ENCODE measurements at regions not wholly inside any gene's neighbourhood (a gene's known extent, or its start where the extent isn't known, plus 50 kb on each side); places are given as distances from the start of the nearest gene placed in this dataset.
"Not testable (repeated sequence)": the region's sequence is repeated elsewhere in the genome, so short reads cannot be mapped to it uniquely, and the experiment has no call there.

DNA sequence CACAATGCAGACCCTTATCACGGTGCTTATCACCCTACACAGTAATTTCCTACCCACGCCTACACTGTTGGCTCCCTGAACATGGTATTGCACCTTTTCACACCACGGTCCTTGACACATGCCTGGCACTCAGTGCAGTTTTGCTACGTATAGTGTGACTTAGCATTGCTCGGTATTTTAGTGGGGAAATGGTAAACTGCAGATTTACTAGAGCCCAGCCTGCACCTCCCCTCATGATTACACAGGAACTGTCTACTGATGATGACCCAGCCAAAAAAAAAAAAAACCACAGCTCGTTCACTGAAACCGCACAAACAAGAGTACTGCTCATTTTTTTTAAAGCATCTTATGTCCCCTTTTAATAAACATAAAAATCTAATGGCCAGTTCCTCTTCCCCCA is 124.2 kb upstream of the ZNF746 start:
- intact Hi-C loops (cut with micrococcal nuclease), result no loop called here
- H3K4me3 Mint-ChIP-seq, result peak overlapping the region; percentile 95
- H3K9me3 Mint-ChIP-seq, result no peaks in the 10 kb centered on the region
- H3K27me3 Mint-ChIP-seq, result no peaks in the 10 kb centered on the region
- H3K4me1 Mint-ChIP-seq (ENCODE audit: low read depth), result peaks cover 37% of the 10 kb centered on the region
- peaks cover 66% of the 10 kb centered on the region for H3K36me3 Mint-ChIP-seq (ENCODE audit: low read depth)
- H3K27ac Mint-ChIP-seq, result peak overlapping the region; percentile 93

DNA sequence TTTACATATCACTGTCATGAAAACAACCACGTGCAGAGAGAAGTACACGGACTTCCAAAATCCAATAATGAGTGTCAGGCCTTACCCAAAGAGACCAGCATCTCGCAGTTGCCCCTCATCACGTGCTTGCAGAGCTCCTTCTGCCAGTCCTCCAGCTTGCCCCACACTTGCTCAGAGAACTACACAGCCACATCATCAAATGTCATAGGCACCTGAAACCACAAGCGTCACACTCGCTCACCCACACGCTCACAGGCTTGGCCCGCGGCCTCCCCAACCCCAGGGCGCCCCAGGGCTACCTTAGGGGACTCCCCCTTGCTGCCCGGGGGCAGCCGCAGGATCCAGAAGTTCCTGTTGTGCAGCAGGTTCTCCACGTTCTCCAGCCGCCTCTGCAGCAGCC is 123.4 kb upstream of the ZNF746 start:
- Mint-ChIP-seq H3K4me3 (no peak overlapping the region), H3K27me3 (no peaks in the 10 kb centered on the region), H3K27ac (no peak overlapping the region), H3K36me3 (ENCODE audit: low read depth) (peaks cover 74% of the 10 kb centered on the region), H3K9me3 (no peaks in the 10 kb centered on the region), H3K4me1 (ENCODE audit: low read depth) (peaks cover 43% of the 10 kb centered on the region)
- intact Hi-C loops (cut with micrococcal nuclease), result no loop called here

DNA sequence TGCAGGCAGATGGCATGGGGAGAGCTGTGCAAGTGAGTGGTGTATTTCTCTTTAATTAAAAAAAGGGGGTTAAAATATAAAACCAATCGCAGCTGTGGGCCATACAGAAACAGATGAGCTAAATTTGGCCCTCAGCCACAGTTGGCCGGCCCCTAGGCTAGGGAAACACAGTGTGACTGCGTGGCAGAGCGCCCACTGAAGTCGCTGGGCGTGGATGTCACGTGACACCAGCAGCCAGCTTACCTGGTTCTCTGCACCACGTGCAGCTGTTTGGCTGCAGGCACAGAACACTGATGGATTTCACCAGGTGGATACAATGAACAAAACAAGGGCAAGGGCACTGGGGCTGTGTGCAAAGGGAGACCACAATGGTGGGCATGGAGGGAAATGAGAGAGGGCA is 119.3 kb upstream of the ZNF746 start:
- Mint-ChIP-seq H3K9me3 (no peaks in the 10 kb centered on the region), H3K27ac (no peak overlapping the region), H3K27me3 (no peaks in the 10 kb centered on the region), H3K4me3 (no peak overlapping the region), H3K4me1 (ENCODE audit: low read depth) (peaks cover 19% of the 10 kb centered on the region), H3K36me3 (ENCODE audit: low read depth) (peaks cover 99% of the 10 kb centered on the region)
- intact Hi-C loops (cut with micrococcal nuclease), result no loop called here

DNA sequence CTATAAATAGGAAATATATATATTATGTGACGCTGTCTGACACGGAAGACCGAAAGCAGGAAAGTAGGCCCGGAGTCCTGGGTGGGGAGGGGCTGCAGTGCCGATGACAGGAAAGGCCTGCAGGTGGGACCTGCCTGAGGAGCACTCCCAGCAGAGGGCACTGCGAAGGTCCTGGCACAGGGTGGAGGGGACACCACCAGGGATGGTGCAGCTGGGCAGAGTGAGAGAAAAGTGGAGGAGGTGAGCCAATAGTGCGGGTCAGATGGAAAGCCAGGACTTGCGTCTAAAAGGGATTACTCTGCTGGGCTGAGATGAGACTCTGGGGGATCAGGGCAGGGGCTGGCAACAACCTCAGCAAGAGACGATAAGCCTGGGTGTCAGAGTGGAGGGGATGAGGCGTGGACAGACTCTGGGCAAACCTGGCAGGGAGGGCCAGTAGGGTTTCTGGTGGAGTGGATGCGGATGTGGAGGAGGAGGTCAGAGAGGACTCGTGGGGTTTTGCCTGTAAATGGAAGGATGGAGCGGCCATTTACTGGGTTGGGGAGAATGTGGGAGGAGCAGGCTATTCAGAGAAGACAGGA is 118.2 kb upstream of the ZNF746 start:
- H3K27me3 Mint-ChIP-seq, result no peaks in the 10 kb centered on the region
- no peak overlapping the region for H3K4me3 Mint-ChIP-seq
- peaks cover 8% of the 10 kb centered on the region for H3K4me1 Mint-ChIP-seq (ENCODE audit: low read depth)
- H3K36me3 Mint-ChIP-seq (ENCODE audit: low read depth), result peaks cover 100% of the 10 kb centered on the region
- no peaks in the 10 kb centered on the region for H3K9me3 Mint-ChIP-seq
- intact Hi-C loops (cut with micrococcal nuclease), result no loop called here
- no peak overlapping the region for H3K27ac Mint-ChIP-seq

DNA sequence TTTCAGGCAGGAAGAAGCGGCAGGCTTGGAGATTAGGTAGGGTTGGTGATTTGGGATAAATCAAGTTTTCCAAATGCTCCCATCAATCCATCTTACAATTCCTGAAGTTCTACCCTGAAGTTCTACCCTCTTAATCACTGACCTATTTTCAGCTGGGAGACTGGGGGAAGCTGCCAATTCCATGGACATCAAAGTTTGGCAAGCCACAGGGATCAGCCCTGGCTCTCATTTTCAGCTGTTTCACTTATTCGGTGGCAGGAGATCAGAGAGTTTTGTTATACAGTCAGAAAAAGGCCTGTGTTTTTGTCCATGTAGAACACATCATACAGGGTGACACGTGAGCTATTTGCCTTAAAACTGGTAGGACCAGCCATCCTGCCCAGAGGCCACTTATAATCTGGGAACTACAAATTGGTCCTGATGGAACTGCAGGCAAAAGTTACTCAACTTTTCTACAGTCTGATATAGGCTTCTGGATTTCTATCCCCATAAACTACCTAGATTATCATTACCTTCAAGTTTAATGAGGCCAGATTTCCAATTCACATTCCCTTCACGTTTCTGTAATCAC is 112.9 kb upstream of the ZNF746 start:
- peaks cover 97% of the 10 kb centered on the region for H3K36me3 Mint-ChIP-seq (ENCODE audit: low read depth)
- intact Hi-C loops (cut with micrococcal nuclease), result no loop called here
- peaks cover 6% of the 10 kb centered on the region for H3K4me1 Mint-ChIP-seq (ENCODE audit: low read depth)
- peaks cover 2% of the 10 kb centered on the region for H3K27me3 Mint-ChIP-seq
- H3K27ac Mint-ChIP-seq, result no peak overlapping the region
- H3K4me3 Mint-ChIP-seq, result no peak overlapping the region
- H3K9me3 Mint-ChIP-seq, result no peaks in the 10 kb centered on the region

DNA sequence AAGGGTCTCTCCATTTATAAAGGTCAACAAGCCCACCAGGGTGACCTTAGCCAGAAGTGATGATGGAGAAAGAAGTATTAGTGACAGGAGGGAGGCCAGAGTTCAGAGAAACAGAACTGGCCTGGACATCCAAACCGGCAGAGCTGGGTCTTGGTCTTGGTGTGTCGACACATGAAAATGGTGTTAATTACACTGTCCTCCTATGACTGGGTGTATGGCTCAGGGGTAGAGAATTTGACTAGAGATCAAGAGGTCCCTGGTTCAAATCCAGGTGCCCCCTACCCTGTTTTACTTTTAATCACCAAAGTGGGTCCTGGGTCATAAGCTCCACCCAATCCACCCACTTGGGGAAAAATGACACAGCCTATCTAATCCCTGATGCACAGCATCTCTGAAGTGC is 110.6 kb upstream of the ZNF746 start:
- Mint-ChIP-seq H3K27me3 (peaks cover 2% of the 10 kb centered on the region), H3K36me3 (ENCODE audit: low read depth) (peaks cover 85% of the 10 kb centered on the region), H3K4me1 (ENCODE audit: low read depth) (peaks cover 7% of the 10 kb centered on the region), H3K4me3 (no peak overlapping the region), H3K9me3 (no peaks in the 10 kb centered on the region), H3K27ac (no peak overlapping the region)
- intact Hi-C loops (cut with micrococcal nuclease), result no loop called here

DNA sequence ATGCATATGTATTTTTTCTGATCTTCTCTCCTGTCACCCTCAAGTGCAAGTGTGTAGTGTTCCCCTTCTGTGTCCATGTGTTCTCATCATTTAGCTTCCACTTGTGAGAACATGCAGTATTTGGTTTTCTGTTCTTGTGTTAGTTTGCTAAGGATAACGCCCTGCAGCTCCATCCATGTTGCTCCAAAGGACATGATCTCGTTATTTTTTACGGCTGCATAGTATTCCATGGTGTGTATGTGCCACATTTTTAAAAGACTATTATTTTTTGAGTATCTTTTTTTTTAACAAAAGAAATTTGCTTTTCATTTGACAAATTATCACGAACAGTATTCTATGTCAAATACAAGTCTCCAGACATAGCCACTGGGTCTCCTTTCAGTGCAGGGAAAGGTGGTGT is 110.1 kb upstream of the ZNF746 start:
- peaks cover 85% of the 10 kb centered on the region for H3K36me3 Mint-ChIP-seq (ENCODE audit: low read depth)
- H3K4me3 Mint-ChIP-seq, result no peak overlapping the region
- peaks cover 7% of the 10 kb centered on the region for H3K4me1 Mint-ChIP-seq (ENCODE audit: low read depth)
- H3K27me3 Mint-ChIP-seq, result peaks cover 2% of the 10 kb centered on the region
- intact Hi-C loops (cut with micrococcal nuclease), result no loop called here
- H3K9me3 Mint-ChIP-seq, result no peaks in the 10 kb centered on the region
- no peak overlapping the region for H3K27ac Mint-ChIP-seq

DNA sequence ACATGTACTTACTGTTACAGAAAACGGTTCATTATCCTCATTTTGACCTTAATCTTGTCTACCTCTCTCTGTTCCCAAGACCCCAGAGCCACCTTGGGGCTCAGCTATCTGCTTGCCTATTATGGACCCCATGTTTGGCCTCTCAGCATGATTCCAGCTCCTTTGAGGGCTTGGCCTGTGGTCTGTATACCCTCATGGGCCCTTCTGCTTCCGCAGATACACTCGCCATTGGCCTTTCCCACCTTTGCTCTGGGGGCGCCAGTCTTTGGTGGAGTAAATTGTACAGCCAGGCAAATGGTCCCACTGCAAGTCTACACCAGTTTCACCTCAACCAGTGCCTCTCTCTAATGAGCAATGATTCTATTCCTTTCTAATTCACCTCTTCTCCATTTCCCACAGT is 109.2 kb upstream of the ZNF746 start:
- no peak overlapping the region for H3K27ac Mint-ChIP-seq
- peaks cover 85% of the 10 kb centered on the region for H3K36me3 Mint-ChIP-seq (ENCODE audit: low read depth)
- H3K4me3 Mint-ChIP-seq, result no peak overlapping the region
- no peaks in the 10 kb centered on the region for H3K9me3 Mint-ChIP-seq
- peaks cover 7% of the 10 kb centered on the region for H3K27me3 Mint-ChIP-seq
- intact Hi-C loops (cut with micrococcal nuclease), result no loop called here
- peaks cover 14% of the 10 kb centered on the region for H3K4me1 Mint-ChIP-seq (ENCODE audit: low read depth)

DNA sequence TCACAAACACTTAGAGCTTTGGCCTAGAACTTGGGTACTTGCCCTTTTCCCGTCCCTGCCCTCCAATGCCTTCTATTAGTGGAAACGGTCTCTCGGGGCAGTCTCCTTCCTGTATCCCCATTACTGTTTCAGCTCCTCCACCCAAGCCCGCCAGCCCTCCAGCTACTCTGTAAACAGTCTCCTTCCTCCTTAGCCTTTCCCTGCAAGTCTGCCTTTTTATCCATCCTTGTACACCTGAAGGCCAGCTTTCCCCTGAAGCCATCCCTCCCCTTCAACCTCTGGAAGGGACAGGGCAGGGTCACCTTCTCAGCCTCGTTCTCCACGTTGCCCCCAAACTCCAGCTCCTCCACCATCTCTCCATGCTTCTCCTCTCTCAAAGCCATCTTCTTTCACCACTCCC is 108.1 kb upstream of the ZNF746 start:
- Mint-ChIP-seq H3K4me3 (no peak overlapping the region), H3K9me3 (no peaks in the 10 kb centered on the region), H3K27me3 (peaks cover 14% of the 10 kb centered on the region), H3K27ac (no peak overlapping the region), H3K4me1 (ENCODE audit: low read depth) (peaks cover 25% of the 10 kb centered on the region), H3K36me3 (ENCODE audit: low read depth) (peaks cover 85% of the 10 kb centered on the region)
- intact Hi-C loops (cut with micrococcal nuclease), result no loop called here

DNA sequence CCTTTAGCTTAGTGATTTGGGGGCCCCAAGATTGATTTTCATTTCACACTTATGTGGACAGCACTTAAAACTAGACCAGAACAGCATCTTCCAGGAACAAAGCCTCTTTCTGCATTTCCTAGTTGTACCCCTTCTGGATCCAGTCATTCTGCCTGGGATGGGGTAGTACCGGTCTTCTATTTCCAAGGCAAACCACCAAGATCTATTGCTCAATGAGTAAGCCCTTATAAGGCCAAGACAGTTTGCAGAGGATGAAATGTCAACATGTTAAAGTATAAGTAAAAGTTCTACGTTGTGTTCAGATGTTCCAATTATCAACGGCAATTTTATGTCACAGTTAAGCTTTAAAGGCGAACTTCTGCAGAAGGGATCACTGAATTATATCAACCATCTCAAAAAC is 106.9 kb upstream of the ZNF746 start:
- intact Hi-C loops (cut with micrococcal nuclease), result no loop called here
- Mint-ChIP-seq H3K4me1 (ENCODE audit: low read depth) (peaks cover 37% of the 10 kb centered on the region), H3K4me3 (no peak overlapping the region), H3K27ac (no peak overlapping the region), H3K9me3 (no peaks in the 10 kb centered on the region), H3K27me3 (peaks cover 15% of the 10 kb centered on the region), H3K36me3 (ENCODE audit: low read depth) (peaks cover 84% of the 10 kb centered on the region)

DNA sequence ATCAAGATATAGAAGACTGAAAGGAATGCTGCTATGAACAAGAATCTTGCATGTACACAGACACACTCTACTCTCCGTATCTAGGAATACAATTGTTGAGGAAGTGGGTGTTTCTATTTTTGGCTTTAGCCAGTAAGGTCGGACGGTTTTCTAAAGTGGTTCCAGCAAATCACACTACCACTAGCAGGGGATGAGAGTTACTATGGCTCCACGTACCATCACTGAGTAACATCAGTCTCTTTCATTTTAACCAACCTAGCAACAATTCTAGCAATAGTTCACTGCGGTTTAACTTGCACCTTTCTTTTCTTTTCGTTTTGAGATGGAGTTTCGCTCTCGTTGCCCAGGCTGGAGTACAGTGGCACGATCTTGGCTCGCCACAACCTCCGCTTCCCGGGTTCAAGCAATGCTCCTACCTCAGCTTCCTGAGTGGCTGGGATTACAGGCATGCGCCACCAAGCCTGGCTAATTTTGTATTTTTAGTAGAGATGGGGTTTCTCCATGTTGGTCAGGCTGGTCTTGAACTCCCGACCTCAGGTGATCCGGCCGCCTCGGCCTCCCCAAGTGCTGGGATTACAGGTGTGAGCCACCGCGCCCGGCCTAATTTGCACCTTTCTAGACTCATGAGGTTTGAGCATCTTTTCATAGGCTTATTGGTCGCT is 103.2 kb upstream of the ZNF746 start:
- peaks cover 88% of the 10 kb centered on the region for H3K36me3 Mint-ChIP-seq (ENCODE audit: low read depth)
- peaks cover 17% of the 10 kb centered on the region for H3K27me3 Mint-ChIP-seq
- H3K4me3 Mint-ChIP-seq; H3K27ac Mint-ChIP-seq; intact Hi-C loops (cut with micrococcal nuclease); H3K9me3 Mint-ChIP-seq: not testable (repeated sequence)
- peaks cover 37% of the 10 kb centered on the region for H3K4me1 Mint-ChIP-seq (ENCODE audit: low read depth)

DNA sequence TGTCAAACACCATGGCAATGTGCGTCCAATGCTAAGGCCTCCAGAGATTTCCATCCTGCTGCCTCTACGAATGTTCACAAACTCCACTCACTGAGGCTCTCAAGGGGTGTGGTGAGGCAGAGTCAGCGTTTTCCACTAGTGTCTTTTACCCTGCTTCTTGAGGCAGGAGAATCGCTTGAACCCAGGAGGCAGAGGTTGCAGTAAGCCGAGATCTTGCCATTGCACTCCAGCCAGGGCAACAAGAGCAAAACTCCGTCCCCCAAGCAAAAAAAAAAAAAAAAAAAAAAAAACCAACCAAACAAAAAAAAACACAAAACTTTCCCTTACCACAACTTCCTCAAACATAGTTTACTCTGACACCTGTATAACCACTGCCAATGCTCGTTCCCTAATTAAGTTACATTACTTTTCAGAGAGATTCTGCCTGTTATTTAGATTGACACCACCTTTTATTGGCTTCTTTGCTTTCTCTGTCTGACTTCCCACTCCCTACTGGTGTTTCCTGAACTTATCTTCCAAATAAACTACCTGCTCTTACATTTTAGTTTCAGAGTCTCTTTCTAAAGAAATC is 102.1 kb upstream of the ZNF746 start:
- Mint-ChIP-seq H3K4me1 (ENCODE audit: low read depth) (peaks cover 34% of the 10 kb centered on the region), H3K36me3 (ENCODE audit: low read depth) (peaks cover 95% of the 10 kb centered on the region), H3K27ac (no peak overlapping the region), H3K9me3 (no peaks in the 10 kb centered on the region), H3K4me3 (no peak overlapping the region), H3K27me3 (peaks cover 15% of the 10 kb centered on the region)
- intact Hi-C loops (cut with micrococcal nuclease), result no loop called here

DNA sequence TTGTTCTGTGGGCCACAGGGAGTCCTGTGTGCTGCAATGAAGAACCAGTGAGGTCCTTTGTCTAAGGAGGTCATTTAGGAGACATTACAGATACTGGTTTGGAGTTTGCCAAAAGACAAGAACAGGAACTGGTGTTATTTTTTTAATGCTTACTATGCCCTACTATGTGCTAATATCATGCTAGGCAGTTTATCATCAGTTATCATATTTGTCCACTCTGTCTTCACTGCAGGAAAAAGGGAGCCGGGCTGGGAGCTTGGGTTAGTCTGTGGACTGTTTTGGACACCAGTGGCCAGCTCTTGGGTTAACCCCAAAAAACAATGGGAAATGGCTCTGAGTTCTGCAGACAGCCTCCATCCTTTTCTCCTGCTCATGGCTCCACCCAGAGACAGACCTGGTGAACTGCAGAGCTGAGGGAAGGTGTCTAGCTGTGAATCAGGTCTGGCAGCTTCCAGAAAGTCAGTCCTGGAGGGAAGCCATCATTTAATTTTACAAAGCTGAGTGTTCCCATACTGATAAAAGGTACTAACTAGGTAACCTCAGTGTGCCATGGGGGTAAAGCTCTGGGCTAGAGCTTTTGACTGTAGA is 101.2 kb upstream of the ZNF746 start:
- intact Hi-C loops (cut with micrococcal nuclease), result no loop called here
- no peak overlapping the region for H3K4me3 Mint-ChIP-seq
- no peaks in the 10 kb centered on the region for H3K9me3 Mint-ChIP-seq
- H3K27ac Mint-ChIP-seq, result no peak overlapping the region
- H3K4me1 Mint-ChIP-seq (ENCODE audit: low read depth), result peaks cover 34% of the 10 kb centered on the region
- peaks cover 15% of the 10 kb centered on the region for H3K27me3 Mint-ChIP-seq
- H3K36me3 Mint-ChIP-seq (ENCODE audit: low read depth), result peaks cover 99% of the 10 kb centered on the region

DNA sequence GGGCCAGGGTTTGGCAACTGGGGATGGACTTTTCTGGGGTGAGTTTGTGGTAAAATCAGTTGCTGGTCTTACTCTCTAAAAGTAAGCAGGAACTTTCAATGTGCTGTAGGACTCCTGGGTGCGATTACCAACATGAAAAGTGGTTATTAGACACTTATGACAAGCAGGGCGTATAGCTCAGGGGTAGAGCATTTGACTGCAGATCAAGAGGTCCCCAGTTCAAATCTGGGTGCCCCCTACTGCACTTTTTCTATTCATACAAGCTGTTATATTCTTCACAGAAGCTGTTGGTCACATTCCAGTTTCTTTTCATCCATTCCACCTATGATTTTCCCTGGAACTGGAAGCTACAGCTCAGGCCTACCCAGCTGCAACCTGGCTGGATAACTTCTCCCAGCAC is 100.2 kb upstream of the ZNF746 start:
- H3K4me3 Mint-ChIP-seq; H3K27ac Mint-ChIP-seq; H3K9me3 Mint-ChIP-seq; intact Hi-C loops (cut with micrococcal nuclease): not testable (repeated sequence)
- peaks cover 94% of the 10 kb centered on the region for H3K36me3 Mint-ChIP-seq (ENCODE audit: low read depth)
- peaks cover 15% of the 10 kb centered on the region for H3K27me3 Mint-ChIP-seq
- peaks cover 34% of the 10 kb centered on the region for H3K4me1 Mint-ChIP-seq (ENCODE audit: low read depth)
